ENCODE measurements at regions not wholly inside any gene's neighbourhood (a gene's known extent, or its start where the extent isn't known, plus 50 kb on each side); places are given as distances from the start of the nearest gene placed in this dataset.

GRCh38 chr19:30106417-30107095 lies 164.5 kb downstream of the URI1 start:
- no peak for TF ChIP-seq CTCF (IDR thresholded peaks at IDR 0.05)
- TF ChIP-seq POLR2A (IDR thresholded peaks at IDR 0.05), result no peak
- DNase-seq (ENCODE audit: low spot score in 2 of 2), result no peak
- no peak overlapping the region for H3K4me3 ChIP-seq (ENCODE audit: low read depth, poor library complexity, severe bottlenecking)
- intact Hi-C loops (cut with DNase I; ENCODE audit: low total_unique reads), result no loop called here
- 80 to 81% methylated on average over 11 of the region's 11 CpGs for WGBS, 2 donors

- TF ChIP-seq CTCF (IDR thresholded peaks at IDR 0.05), result no peak
- TF ChIP-seq POLR2A (IDR thresholded peaks at IDR 0.05), result no peak
- no peak for DNase-seq (ENCODE audit: low spot score in 2 of 2)
- intact Hi-C loops (cut with DNase I; ENCODE audit: low total_unique reads), result no loop called here
- WGBS, 2 donors, result 36 to 49% methylated on average over 12 of the region's 12 CpGs
- no peak overlapping the region for H3K4me3 ChIP-seq (ENCODE audit: low read depth, poor library complexity, severe bottlenecking)
Measured at GRCh38 chr19:30107251-30107650, 165.2 kb downstream of the URI1 start.

GRCh38 chr19:30109565-30109964 lies 167.5 kb downstream of the URI1 start:
- no peak overlapping the region for H3K4me3 ChIP-seq (ENCODE audit: low read depth, poor library complexity, severe bottlenecking)
- no peak for TF ChIP-seq POLR2A (IDR thresholded peaks at IDR 0.05)
- TF ChIP-seq CTCF (IDR thresholded peaks at IDR 0.05), result no peak
- intact Hi-C loops (cut with DNase I; ENCODE audit: low total_unique reads), result no loop called here
- 76 to 84% methylated on average over 5 of the region's 5 CpGs for WGBS, 2 donors
- DNase-seq (ENCODE audit: low spot score in 2 of 2), result no peak

GRCh38 chr19:30111021-30111855 lies 169.2 kb downstream of the URI1 start:
- TF ChIP-seq CTCF (IDR thresholded peaks at IDR 0.05) (no peak), POLR2A (IDR thresholded peaks at IDR 0.05) (no peak)
- H3K4me3 ChIP-seq (ENCODE audit: low read depth, poor library complexity, severe bottlenecking), result no peak overlapping the region
- intact Hi-C loops (cut with DNase I; ENCODE audit: low total_unique reads), result no loop called here
- no peak for DNase-seq (ENCODE audit: low spot score in 2 of 2)
- WGBS, 2 donors, result 60 to 71% methylated on average over 17 to 22 of the region's 22 CpGs

- intact Hi-C loops (cut with DNase I; ENCODE audit: low total_unique reads), result no loop called here
- H3K4me3 ChIP-seq (ENCODE audit: low read depth, poor library complexity, severe bottlenecking), result no peak overlapping the region
- TF ChIP-seq POLR2A (IDR thresholded peaks at IDR 0.05) (no peak), CTCF (IDR thresholded peaks at IDR 0.05) (no peak)
- no peak for DNase-seq (ENCODE audit: low spot score in 2 of 2)
- WGBS, 2 donors, result 94% methylated on average over 7 to 9 of the region's 9 CpGs
Measured at GRCh38 chr19:30112171-30112570, 170.1 kb downstream of the URI1 start.

All from lower leg skin (tissue), 4 donors.